ENCODE measurements at regions not wholly inside any gene's neighbourhood (a gene's known extent, or its start where the extent isn't known, plus 50 kb on each side); places are given as distances from the start of the nearest gene placed in this dataset.

- TF ChIP-seq JUND (IDR thresholded peaks at IDR 0.05): no peak
- no peak for TF ChIP-seq CTCF (IDR thresholded peaks at IDR 0.05; ENCODE audit: low read depth, low read length, missing input control)
- TF ChIP-seq FOXA1 (IDR thresholded peaks at IDR 0.05): no peak
- no peak for TF ChIP-seq RAD21 (IDR thresholded peaks at IDR 0.05)
- no peak for TF ChIP-seq EGR1 (IDR thresholded peaks at IDR 0.05; ENCODE audit: low read depth in 2 of 2)
- no peak for TF ChIP-seq HNF4G (IDR thresholded peaks at IDR 0.05)
- no peak for TF ChIP-seq MAX (IDR thresholded peaks at IDR 0.05)
- no peak for TF ChIP-seq NR2F2 (IDR thresholded peaks at IDR 0.05)
- no peak for TF ChIP-seq FOXA2 (IDR thresholded peaks at IDR 0.05)
- TF ChIP-seq YY1 (IDR thresholded peaks at IDR 0.05): no peak
- no peak for TF ChIP-seq SP1 (IDR thresholded peaks at IDR 0.05)
- TF ChIP-seq ATF3 (IDR thresholded peaks at IDR 0.05): no peak
- no peak for TF ChIP-seq REST (IDR thresholded peaks at IDR 0.05)
- no peak for TF ChIP-seq ZBTB33 (IDR thresholded peaks at IDR 0.05)
- no peak for TF ChIP-seq TAF1 (conservative IDR thresholded peaks at IDR 0.05)
- WGBS: 69% methylated on average over 1 of the region's 1 CpG
- H3K36me3 ChIP-seq (ENCODE audit: control insufficient read depth in 4 of 4, insufficient read depth in 3 of 4, low read depth in 1 of 4, low read length in 3 of 4): no peaks in the 10 kb centered on the region
- no peaks in the 10 kb centered on the region for H3K4me1 ChIP-seq (ENCODE audit: control insufficient read depth in 4 of 4, insufficient read depth in 4 of 4, low read length in 3 of 4)
- no peak overlapping the region for H3K9ac ChIP-seq (ENCODE audit: low read depth in 1 of 2, low read length in 2 of 2)
- no peak overlapping the region for H3K27ac ChIP-seq (ENCODE audit: low read depth in 1 of 2, low read length in 2 of 2)
- H3K27me3 ChIP-seq (ENCODE audit: control insufficient read depth in 4 of 4, insufficient read depth in 4 of 4, low read length in 3 of 4): no peaks in the 10 kb centered on the region
- no peaks in the 10 kb centered on the region for H3K9me3 ChIP-seq (ENCODE audit: control insufficient read depth in 4 of 4, low read length in 3 of 4)
- no peak overlapping the region for H3K4me3 ChIP-seq (ENCODE audit: low read depth in 1 of 3, low read length in 3 of 3)
- DNase-seq (ENCODE audit: low spot score): no peak
Observed at GRCh38 chr7:85974176-85974575, 669.5 kb upstream of the GRM3 start.

- no peak overlapping the region for H3K4me3 ChIP-seq (ENCODE audit: low read depth in 1 of 3, low read length in 3 of 3)
- no peaks in the 10 kb centered on the region for H3K27me3 ChIP-seq (ENCODE audit: control insufficient read depth in 4 of 4, insufficient read depth in 4 of 4, low read length in 3 of 4)
- 85% methylated on average over 13 of the region's 13 CpGs for WGBS
- DNase-seq (ENCODE audit: low spot score): no peak
- no peak overlapping the region for H3K9ac ChIP-seq (ENCODE audit: low read depth in 1 of 2, low read length in 2 of 2)
- no peaks in the 10 kb centered on the region for H3K9me3 ChIP-seq (ENCODE audit: control insufficient read depth in 4 of 4, low read length in 3 of 4)
- H3K27ac ChIP-seq (ENCODE audit: low read depth in 1 of 2, low read length in 2 of 2): no peak overlapping the region
- H3K4me1 ChIP-seq (ENCODE audit: control insufficient read depth in 4 of 4, insufficient read depth in 4 of 4, low read length in 3 of 4): no peaks in the 10 kb centered on the region
- no peaks in the 10 kb centered on the region for H3K36me3 ChIP-seq (ENCODE audit: control insufficient read depth in 4 of 4, insufficient read depth in 3 of 4, low read depth in 1 of 4, low read length in 3 of 4)
- TF ChIP-seq TAF1 (conservative IDR thresholded peaks at IDR 0.05): no peak
- TF ChIP-seq SP1 (IDR thresholded peaks at IDR 0.05): no peak
- TF ChIP-seq MAX (IDR thresholded peaks at IDR 0.05): no peak
- no peak for TF ChIP-seq EGR1 (IDR thresholded peaks at IDR 0.05; ENCODE audit: low read depth in 2 of 2)
- TF ChIP-seq GABPA (IDR thresholded peaks at IDR 0.05 in 1 of 2, conservative IDR thresholded peaks at IDR 0.05 in 1 of 2): no peak
- no peak for TF ChIP-seq FOXA2 (IDR thresholded peaks at IDR 0.05)
- no peak for TF ChIP-seq ATF3 (IDR thresholded peaks at IDR 0.05)
- no peak for TF ChIP-seq RAD21 (IDR thresholded peaks at IDR 0.05)
- TF ChIP-seq YY1 (IDR thresholded peaks at IDR 0.05): no peak
- no peak for TF ChIP-seq CTCF (IDR thresholded peaks at IDR 0.05; ENCODE audit: low read depth, low read length, missing input control)
- no peak for TF ChIP-seq HNF4A (conservative IDR thresholded peaks at IDR 0.05)
- TF ChIP-seq FOXA1 (IDR thresholded peaks at IDR 0.05): no peak
- TF ChIP-seq JUND (IDR thresholded peaks at IDR 0.05): no peak
- no peak for TF ChIP-seq NR2F2 (IDR thresholded peaks at IDR 0.05)
- TF ChIP-seq HNF4G (IDR thresholded peaks at IDR 0.05): no peak
Observed at GRCh38 chr7:85972504-85973141, 671.1 kb upstream of the GRM3 start.

Measured in liver (tissue), 8 donors.